H4 (cell line): ENCODE measurements at regions not wholly inside any gene's neighbourhood (a gene's known extent, or its start where the extent isn't known, plus 50 kb on each side); places are given as distances from the start of the nearest gene placed in this dataset.

ENCODE experiments used
- DNase-seq: peaks from one replicate; pipeline ENCODE4 v3.0.0-alpha.2; 2015; ENCODE audit warnings: low spot score

DNA sequence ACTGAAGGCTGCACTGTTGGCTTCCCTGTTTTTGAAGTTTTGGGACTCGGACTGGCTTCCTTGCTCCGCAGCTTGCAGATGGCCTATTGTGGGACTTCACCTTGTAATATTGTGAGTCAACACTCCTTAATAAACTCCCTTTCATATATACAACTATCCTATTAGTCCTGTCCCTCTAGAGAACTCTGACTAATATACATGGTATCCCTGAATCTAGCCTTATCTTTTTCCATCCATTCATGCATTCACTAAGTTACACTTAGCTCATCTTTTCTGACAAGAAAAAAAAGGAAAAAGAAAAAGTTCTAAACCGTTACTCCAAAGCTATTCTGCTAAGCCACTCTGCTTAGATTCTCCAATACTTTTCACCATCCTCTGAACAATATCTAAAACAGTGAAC lies 1260.2 kb upstream of the PCDH7 start:
- no peak for DNase-seq

DNA sequence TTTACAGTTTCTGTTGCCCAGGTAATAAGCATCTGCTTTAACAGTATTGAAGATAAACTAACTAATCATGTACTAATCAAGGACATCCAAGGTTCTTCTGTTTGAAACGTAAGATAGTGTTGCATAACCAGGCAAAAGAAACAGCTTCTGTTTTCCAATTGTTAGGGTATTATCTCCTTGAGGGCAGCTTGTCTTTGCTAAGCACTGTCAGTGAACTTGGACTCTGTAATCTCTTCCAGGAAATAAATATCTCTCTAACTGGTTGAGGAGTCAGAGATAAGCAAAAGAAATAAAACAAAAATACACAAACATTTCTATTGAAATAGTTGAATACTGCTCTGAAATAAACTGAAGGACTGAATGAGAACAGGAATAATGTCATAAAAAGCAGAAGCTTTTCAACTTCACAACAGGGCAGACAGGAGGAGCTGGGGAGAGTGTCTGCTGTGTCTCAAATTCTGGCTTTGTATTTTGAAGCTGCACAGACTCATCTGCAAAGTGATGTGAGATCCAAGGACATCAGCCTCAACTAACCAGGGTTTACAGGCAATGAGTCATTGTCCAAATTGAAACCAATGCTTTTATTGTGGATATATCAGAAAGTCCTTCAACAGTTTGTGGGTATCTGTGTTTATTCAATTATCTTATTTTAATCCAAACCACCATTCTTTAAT lies 1253.0 kb upstream of the PCDH7 start:
- no peak for DNase-seq
